ENCODE measurements at regions not wholly inside any gene's neighbourhood (a gene's known extent, or its start where the extent isn't known, plus 50 kb on each side); places are given as distances from the start of the nearest gene placed in this dataset.

- TF ChIP-seq REST (IDR thresholded peaks at IDR 0.05; ENCODE audit: unreplicated experiment) (no peak), STAT1 (IDR thresholded peaks at IDR 0.05; ENCODE audit: unreplicated experiment) (no peak), ETS1 (IDR thresholded peaks at IDR 0.05) (no peak), NANOG (IDR thresholded peaks at IDR 0.05; ENCODE audit: borderline replicate concordance) (no peak), POLR2AphosphoS5 (IDR thresholded peaks at IDR 0.05; ENCODE audit: low read depth) (no peak), EZH2 (IDR thresholded peaks at IDR 0.05; ENCODE audit: low read depth, unreplicated experiment) (no peak)
These were observed 131.9 kb upstream of the CAND1 start (continued) for GRCh38 chr12:67137256-67137655.

GRCh38 chr12:67141296-67142018 lies 127.7 kb upstream of the CAND1 start:
- H3K9me2 ChIP-seq (ENCODE audit: insufficient read depth) = no peaks in the 10 kb centered on the region
- no peaks in the 10 kb centered on the region for H3K36me3 Mint-ChIP-seq (ENCODE audit: low read depth)
- H3K4me1 Mint-ChIP-seq = peaks cover 7% of the 10 kb centered on the region; the same call in 2 of the 3 replicates
- H3K4me3 Mint-ChIP-seq = no peak overlapping the region
- H3K27me3 Mint-ChIP-seq (ENCODE audit: insufficient read depth, low read depth, poor library complexity) = no peaks in the 10 kb centered on the region
- no peak overlapping the region for H3K4me3 ChIP-seq
- DNase-seq (ENCODE audit: low spot score) (peak; percentile 43), ATAC-seq (peak; percentile 83)
- no peaks in the 10 kb centered on the region for H4K20me1 ChIP-seq (replicated peaks; ENCODE audit: insufficient read depth)
- H3K27me3 ChIP-seq (ENCODE audit: insufficient read depth) = no peaks in the 10 kb centered on the region
- H3K27ac ChIP-seq (ENCODE audit: low read depth) = no peak overlapping the region
- H3K27ac Mint-ChIP-seq = no peak overlapping the region
- no peaks in the 10 kb centered on the region for H3K36me3 ChIP-seq (ENCODE audit: insufficient read depth)
- H3K4me2 ChIP-seq = no peak overlapping the region
- no peaks in the 10 kb centered on the region for H3K9me3 Mint-ChIP-seq
- H3K79me2 ChIP-seq (replicated peaks; ENCODE audit: insufficient read depth) = no peaks in the 10 kb centered on the region
- no peaks in the 10 kb centered on the region for H3F3A ChIP-seq (replicated peaks; ENCODE audit: low read depth)
- H2AFZ ChIP-seq = no peak overlapping the region
- no peaks in the 10 kb centered on the region for H3K4me1 ChIP-seq (ENCODE audit: insufficient read depth)
- TF ChIP-seq ETS1 (IDR thresholded peaks at IDR 0.05) = no peak
- TF ChIP-seq CREB1 (CRISPR knock-in tag; IDR thresholded peaks at IDR 0.05; ENCODE audit: low read depth) = no peak
- no peak for TF ChIP-seq NANOG (IDR thresholded peaks at IDR 0.05; ENCODE audit: borderline replicate concordance)
- no peak for TF ChIP-seq CTCF (conservative IDR thresholded peaks at IDR 0.05; ENCODE audit: low read depth in 2 of 2)
- TF ChIP-seq ZNF462 (CRISPR knock-in tag; IDR thresholded peaks at IDR 0.05) = no peak
- TF ChIP-seq EZH2phosphoT487 (IDR thresholded peaks at IDR 0.05; ENCODE audit: unreplicated experiment) = no peak
- TF ChIP-seq EZH2 (IDR thresholded peaks at IDR 0.05; ENCODE audit: low read depth, unreplicated experiment) = no peak
- TF ChIP-seq POLR2AphosphoS5 (IDR thresholded peaks at IDR 0.05; ENCODE audit: low read depth) = no peak
